Colonic mucosa (tissue), 4 donors: ENCODE measurements at regions not wholly inside any gene's neighbourhood (a gene's known extent, or its start where the extent isn't known, plus 50 kb on each side); places are given as distances from the start of the nearest gene placed in this dataset.

Experiments used
- DNase-seq: peaks from one replicate; pipeline ENCODE4 v3.0.0-alpha.2; 2020
- H3K27ac ChIP-seq: fragments of 200-600 bp; one replicate; pipeline ENCODE4 v1.8.0; 2021
- H3K27me3 ChIP-seq: fragments of 200-600 bp; one replicate; pipeline ENCODE4 v1.8.0; 2021
- H3K36me3 ChIP-seq: fragments of 200-600 bp; one replicate; pipeline ENCODE4 v1.8.0; 2021
- H3K4me1 ChIP-seq: fragments of 200-600 bp; one replicate; pipeline ENCODE4 v1.8.0; 2021; ENCODE audit warnings: mild to moderate bottlenecking
- H3K4me3 ChIP-seq: fragments of 200-600 bp; one replicate; pipeline ENCODE4 v1.8.0; 2021
- H3K9ac ChIP-seq, 2 donors: one replicate each; pipeline ENCODE4 v1.7.0; 2013; ENCODE audit warnings: control low read depth in 2 of 2, low read depth in 2 of 2, low read length in 2 of 2
- H3K9me3 ChIP-seq: fragments of 200-600 bp; one replicate; pipeline ENCODE4 v1.8.0; 2021
- intact Hi-C: fragments of 100-400 bp; cut with DNase I; formaldehyde crosslinking; loops from one replicate; pipeline ENCODE4 v1.14.1; 2022
- TF ChIP-seq, protein P1 (sequence below): fragments of 200-600 bp; IDR thresholded peaks from one replicate; pipeline ENCODE4 v1.8.0; 2022; ENCODE audit warnings: antibody characterized with exemption, mild to moderate bottlenecking
- donor health status: healthy.
- donor health status: DM: no; HTN: no; CAD: no.
- donor health status: DM: no; HTN: no; CAD: no.

GRCh38 chr12:82028772-82029171 is 269.6 kb upstream of the PPFIA2 start:
- Histone ChIP-seq H3K9me3 (no peaks in the 10 kb centered on the region), H3K4me1 (no peaks in the 10 kb centered on the region), H3K9ac (no peak overlapping the region), H3K27ac (no peak overlapping the region), H3K27me3 (no peaks in the 10 kb centered on the region), H3K36me3 (no peaks in the 10 kb centered on the region), H3K4me3 (no peak overlapping the region)
- intact Hi-C loops = no loop called here
- DNase-seq = no peak
- TF ChIP-seq, protein P1, sequence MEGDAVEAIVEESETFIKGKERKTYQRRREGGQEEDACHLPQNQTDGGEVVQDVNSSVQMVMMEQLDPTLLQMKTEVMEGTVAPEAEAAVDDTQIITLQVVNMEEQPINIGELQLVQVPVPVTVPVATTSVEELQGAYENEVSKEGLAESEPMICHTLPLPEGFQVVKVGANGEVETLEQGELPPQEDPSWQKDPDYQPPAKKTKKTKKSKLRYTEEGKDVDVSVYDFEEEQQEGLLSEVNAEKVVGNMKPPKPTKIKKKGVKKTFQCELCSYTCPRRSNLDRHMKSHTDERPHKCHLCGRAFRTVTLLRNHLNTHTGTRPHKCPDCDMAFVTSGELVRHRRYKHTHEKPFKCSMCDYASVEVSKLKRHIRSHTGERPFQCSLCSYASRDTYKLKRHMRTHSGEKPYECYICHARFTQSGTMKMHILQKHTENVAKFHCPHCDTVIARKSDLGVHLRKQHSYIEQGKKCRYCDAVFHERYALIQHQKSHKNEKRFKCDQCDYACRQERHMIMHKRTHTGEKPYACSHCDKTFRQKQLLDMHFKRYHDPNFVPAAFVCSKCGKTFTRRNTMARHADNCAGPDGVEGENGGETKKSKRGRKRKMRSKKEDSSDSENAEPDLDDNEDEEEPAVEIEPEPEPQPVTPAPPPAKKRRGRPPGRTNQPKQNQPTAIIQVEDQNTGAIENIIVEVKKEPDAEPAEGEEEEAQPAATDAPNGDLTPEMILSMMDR = no peak

DNA sequence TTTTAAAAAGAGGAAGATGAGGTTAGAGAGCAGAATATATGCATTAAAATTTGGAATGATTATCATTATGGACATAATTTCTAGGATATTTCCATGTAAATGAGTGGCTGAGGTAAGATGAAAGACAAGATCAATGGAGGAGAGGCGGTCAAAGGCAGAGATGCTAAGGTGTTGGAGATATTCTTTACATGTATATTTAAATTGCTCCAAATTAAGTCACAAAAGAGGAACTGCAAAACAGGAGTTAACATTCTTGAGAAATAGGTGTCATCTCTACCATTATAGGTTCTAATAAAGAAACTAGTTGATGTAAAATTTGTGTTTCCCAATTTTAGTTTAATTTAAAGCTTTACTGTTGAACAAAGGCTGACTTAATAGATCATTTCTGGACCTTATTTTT is 268.5 kb upstream of the PPFIA2 start:
- TF ChIP-seq, protein P1 = no peak

GRCh38 chr12:82025462-82025861 is 266.3 kb upstream of the PPFIA2 start:
- no peak overlapping the region for H3K9ac ChIP-seq
- no peak overlapping the region for H3K27ac ChIP-seq
- H3K27me3 ChIP-seq = no peaks in the 10 kb centered on the region
- no peak for DNase-seq
- H3K36me3 ChIP-seq = no peaks in the 10 kb centered on the region
- no peaks in the 10 kb centered on the region for H3K9me3 ChIP-seq
- no peak overlapping the region for H3K4me3 ChIP-seq
- intact Hi-C loops = no loop called here
- H3K4me1 ChIP-seq = no peaks in the 10 kb centered on the region
- TF ChIP-seq, protein P1 = no peak

More for the DNA sequence above, 268.5 kb upstream of the PPFIA2 start:
- H3K36me3 ChIP-seq = no peaks in the 10 kb centered on the region
- no peak overlapping the region for H3K4me3 ChIP-seq
- no peak overlapping the region for H3K9ac ChIP-seq
- no peaks in the 10 kb centered on the region for H3K9me3 ChIP-seq
- no peaks in the 10 kb centered on the region for H3K4me1 ChIP-seq
- no peak overlapping the region for H3K27ac ChIP-seq
- H3K27me3 ChIP-seq = no peaks in the 10 kb centered on the region
- intact Hi-C loops = no loop called here
- DNase-seq = no peak

GRCh38 chr12:82019533-82019932 is 260.4 kb upstream of the PPFIA2 start:
- TF ChIP-seq, protein P1 = no peak
- Histone ChIP-seq H3K27me3 (no peaks in the 10 kb centered on the region), H3K9me3 (no peaks in the 10 kb centered on the region), H3K27ac (no peak overlapping the region), H3K4me3 (no peak overlapping the region), H3K4me1 (no peaks in the 10 kb centered on the region), H3K36me3 (no peaks in the 10 kb centered on the region), H3K9ac (no peak overlapping the region)
- intact Hi-C loops = no loop called here
- DNase-seq = no peak

DNA sequence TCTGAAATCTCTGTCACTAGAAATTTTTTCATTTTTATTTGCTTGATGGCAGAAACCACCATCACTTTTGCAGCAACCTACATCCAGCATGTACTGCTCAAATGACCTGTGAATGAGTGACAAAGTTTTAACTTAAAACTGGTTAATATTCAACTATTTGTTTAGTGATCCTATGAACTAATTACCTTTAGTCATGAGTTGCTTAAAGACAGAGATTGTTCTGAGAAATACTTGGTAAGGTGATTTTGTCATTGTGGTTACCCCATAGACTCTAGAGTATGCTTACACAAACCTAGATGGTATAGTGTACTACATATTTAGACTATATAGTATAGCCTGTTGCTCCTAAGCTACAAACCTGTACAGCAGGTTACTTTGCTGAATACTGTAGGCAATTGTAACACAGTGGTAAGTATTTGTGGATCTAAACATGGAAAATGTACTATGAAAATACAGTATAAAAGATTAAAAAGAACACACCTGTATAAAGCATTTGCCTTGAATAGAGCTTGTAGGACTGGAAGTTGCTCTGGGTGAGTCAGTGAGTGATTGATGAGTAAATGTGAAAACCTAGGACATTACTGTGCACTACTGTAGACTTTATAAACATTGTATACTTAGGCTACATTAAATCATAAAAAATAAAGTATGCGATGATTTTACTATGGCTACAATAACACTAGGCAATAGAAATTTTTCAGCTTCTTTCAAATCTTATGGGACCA is 256.6 kb upstream of the PPFIA2 start:
- intact Hi-C loops = no loop called here
- H3K36me3 ChIP-seq = no peaks in the 10 kb centered on the region
- TF ChIP-seq, protein P1 = no peak
- no peak overlapping the region for H3K27ac ChIP-seq
- DNase-seq = no peak
- H3K27me3 ChIP-seq = no peaks in the 10 kb centered on the region
- no peak overlapping the region for H3K4me3 ChIP-seq
- H3K4me1 ChIP-seq = no peaks in the 10 kb centered on the region
- H3K9me3 ChIP-seq = no peaks in the 10 kb centered on the region
- no peak overlapping the region for H3K9ac ChIP-seq
